Endothelial cell (in vitro differentiated cells): ENCODE measurements at regions not wholly inside any gene's neighbourhood (a gene's known extent, or its start where the extent isn't known, plus 50 kb on each side); places are given as distances from the start of the nearest gene placed in this dataset.

Experiments
- DNase-seq: peaks from one replicate; pipeline ENCODE4 v3.0.0; 2021; ENCODE audit warnings: low spot score
- H3K27ac Mint-ChIP-seq: one replicate; pipeline ENCODE4 v1.8.0; 2021; ENCODE audit warnings: mixed read lengths, inconsistent platforms; ENCODE audit not compliant: unreplicated experiment
- H3K27me3 Mint-ChIP-seq: one replicate; pipeline ENCODE4 v1.8.0; 2021; ENCODE audit warnings: mild to moderate bottlenecking, moderate library complexity, mixed read lengths, inconsistent platforms; ENCODE audit not compliant: unreplicated experiment
- H3K36me3 Mint-ChIP-seq: one replicate; pipeline ENCODE4 v1.8.0; 2021; ENCODE audit warnings: mild to moderate bottlenecking, low read depth, mixed read lengths, inconsistent platforms; ENCODE audit not compliant: unreplicated experiment
- H3K4me1 Mint-ChIP-seq: one replicate; pipeline ENCODE4 v1.8.0; 2021; ENCODE audit warnings: mild to moderate bottlenecking, mixed read lengths, inconsistent platforms; ENCODE audit not compliant: unreplicated experiment
- H3K4me3 Mint-ChIP-seq: one replicate; pipeline ENCODE4 v1.8.0; 2021; ENCODE audit warnings: mild to moderate bottlenecking, mixed read lengths, inconsistent platforms; ENCODE audit not compliant: unreplicated experiment
- H3K9me3 Mint-ChIP-seq: one replicate; pipeline ENCODE4 v1.8.0; 2021; ENCODE audit warnings: mixed read lengths, inconsistent platforms; ENCODE audit not compliant: unreplicated experiment
- TF ChIP-seq, protein P1 (sequence below): fragments of 200-600 bp; sonication (generic); IDR thresholded peaks from one replicate; pipeline ENCODE4 v1.5.0; 2021; ENCODE audit warnings: antibody characterized with exemption; ENCODE audit not compliant: unreplicated experiment

DNA sequence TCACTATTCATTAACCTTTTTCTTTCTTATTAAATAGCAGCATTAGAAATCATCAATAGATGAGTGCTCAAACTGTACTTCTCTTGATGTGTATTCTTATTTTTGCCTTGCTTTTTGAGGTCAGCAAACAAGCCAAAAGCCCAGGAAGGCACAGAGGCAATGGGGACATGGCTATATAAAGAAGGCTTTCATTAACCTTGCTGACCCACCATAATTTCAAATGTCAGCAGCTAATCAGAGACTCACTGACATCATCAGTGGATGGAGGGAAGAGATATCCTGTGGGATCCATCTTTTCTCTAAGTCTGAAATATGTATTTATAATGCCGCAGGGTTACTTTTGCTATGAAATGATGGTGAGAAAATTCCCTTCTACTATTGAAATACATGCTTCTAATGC lies 1162.8 kb upstream of the ACVR2A start:
- H3K4me1 Mint-ChIP-seq: no peaks in the 10 kb centered on the region
- no peak overlapping the region for H3K27ac Mint-ChIP-seq
- no peak overlapping the region for H3K4me3 Mint-ChIP-seq
- H3K36me3 Mint-ChIP-seq: no peaks in the 10 kb centered on the region
- TF ChIP-seq, protein P1, sequence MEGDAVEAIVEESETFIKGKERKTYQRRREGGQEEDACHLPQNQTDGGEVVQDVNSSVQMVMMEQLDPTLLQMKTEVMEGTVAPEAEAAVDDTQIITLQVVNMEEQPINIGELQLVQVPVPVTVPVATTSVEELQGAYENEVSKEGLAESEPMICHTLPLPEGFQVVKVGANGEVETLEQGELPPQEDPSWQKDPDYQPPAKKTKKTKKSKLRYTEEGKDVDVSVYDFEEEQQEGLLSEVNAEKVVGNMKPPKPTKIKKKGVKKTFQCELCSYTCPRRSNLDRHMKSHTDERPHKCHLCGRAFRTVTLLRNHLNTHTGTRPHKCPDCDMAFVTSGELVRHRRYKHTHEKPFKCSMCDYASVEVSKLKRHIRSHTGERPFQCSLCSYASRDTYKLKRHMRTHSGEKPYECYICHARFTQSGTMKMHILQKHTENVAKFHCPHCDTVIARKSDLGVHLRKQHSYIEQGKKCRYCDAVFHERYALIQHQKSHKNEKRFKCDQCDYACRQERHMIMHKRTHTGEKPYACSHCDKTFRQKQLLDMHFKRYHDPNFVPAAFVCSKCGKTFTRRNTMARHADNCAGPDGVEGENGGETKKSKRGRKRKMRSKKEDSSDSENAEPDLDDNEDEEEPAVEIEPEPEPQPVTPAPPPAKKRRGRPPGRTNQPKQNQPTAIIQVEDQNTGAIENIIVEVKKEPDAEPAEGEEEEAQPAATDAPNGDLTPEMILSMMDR: no peak
- no peaks in the 10 kb centered on the region for H3K9me3 Mint-ChIP-seq
- H3K27me3 Mint-ChIP-seq: no peaks in the 10 kb centered on the region
- no peak for DNase-seq

- Mint-ChIP-seq H3K9me3 (no peaks in the 10 kb centered on the region), H3K36me3 (no peaks in the 10 kb centered on the region), H3K27ac (no peak overlapping the region), H3K4me3 (no peak overlapping the region), H3K27me3 (no peaks in the 10 kb centered on the region), H3K4me1 (no peaks in the 10 kb centered on the region)
- no peak for DNase-seq
- TF ChIP-seq, protein P1: no peak
These were observed 1166.3 kb upstream of the ACVR2A start for GRCh38 chr2:146678516-146678915.

GRCh38 chr2:146677280-146677679 lies 1167.5 kb upstream of the ACVR2A start:
- no peaks in the 10 kb centered on the region for H3K4me1 Mint-ChIP-seq
- no peak for DNase-seq
- no peak overlapping the region for H3K4me3 Mint-ChIP-seq
- H3K36me3 Mint-ChIP-seq: no peaks in the 10 kb centered on the region
- H3K27me3 Mint-ChIP-seq: no peaks in the 10 kb centered on the region
- no peak overlapping the region for H3K27ac Mint-ChIP-seq
- H3K9me3 Mint-ChIP-seq: no peaks in the 10 kb centered on the region
- TF ChIP-seq, protein P1: no peak

- TF ChIP-seq, protein P1: no peak
- Mint-ChIP-seq H3K27me3 (no peaks in the 10 kb centered on the region), H3K4me1 (no peaks in the 10 kb centered on the region), H3K4me3 (no peak overlapping the region), H3K27ac (no peak overlapping the region), H3K36me3 (no peaks in the 10 kb centered on the region), H3K9me3 (no peaks in the 10 kb centered on the region)
- DNase-seq: no peak
These were observed 1175.1 kb upstream of the ACVR2A start for GRCh38 chr2:146669735-146670134.

- no peaks in the 10 kb centered on the region for H3K4me1 Mint-ChIP-seq
- no peaks in the 10 kb centered on the region for H3K27me3 Mint-ChIP-seq
- H3K9me3 Mint-ChIP-seq: no peaks in the 10 kb centered on the region
- TF ChIP-seq, protein P1: no peak
- H3K27ac Mint-ChIP-seq: no peak overlapping the region
- no peak overlapping the region for H3K4me3 Mint-ChIP-seq
- no peaks in the 10 kb centered on the region for H3K36me3 Mint-ChIP-seq
- DNase-seq: no peak
These were observed 1178.5 kb upstream of the ACVR2A start for GRCh38 chr2:146666340-146666739.
